ENCODE measurements at regions not wholly inside any gene's neighbourhood (a gene's known extent, or its start where the extent isn't known, plus 50 kb on each side); places are given as distances from the start of the nearest gene placed in this dataset.

DNA sequence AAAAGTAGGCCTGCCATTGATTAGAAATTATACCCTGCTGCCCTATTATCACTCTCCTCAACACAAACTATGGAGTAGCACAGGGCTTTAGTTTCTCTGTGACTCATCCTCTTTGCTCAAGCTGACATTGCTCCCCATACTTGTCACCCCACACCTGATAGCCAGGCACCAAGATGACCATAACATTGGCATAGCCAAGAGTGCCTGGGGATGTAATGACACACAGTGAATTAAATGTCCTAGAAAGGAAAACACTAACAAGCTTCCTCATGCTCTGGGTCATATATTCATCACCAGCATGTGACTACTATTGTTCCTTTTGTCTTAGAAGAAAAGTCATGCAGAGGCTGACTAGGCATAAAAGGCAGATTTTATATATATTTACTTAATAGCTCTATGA is 137.8 kb upstream of the RND3 start:
- TF ChIP-seq CTCF (IDR thresholded peaks at IDR 0.05): no peak
- intact Hi-C loops (cut with DNase I): no loop called here

DNA sequence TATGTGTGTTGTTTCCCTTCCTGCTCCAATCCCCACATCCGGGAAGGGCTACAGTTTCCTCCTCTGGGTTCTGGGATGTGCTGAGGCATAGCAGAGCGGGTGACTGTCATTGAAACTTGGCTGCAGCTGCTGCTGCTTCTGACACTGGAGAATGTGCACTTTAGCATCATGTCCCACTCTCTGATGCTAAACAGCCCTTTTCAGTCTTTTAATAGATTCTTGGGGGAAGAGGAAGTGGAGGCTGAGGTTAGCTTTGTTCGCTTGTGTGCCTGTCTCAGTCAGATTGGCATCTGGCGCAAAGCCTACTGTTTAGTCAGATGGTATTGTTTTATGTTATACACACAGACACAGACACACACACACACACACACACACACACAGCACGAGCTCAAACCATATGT is 136.5 kb upstream of the RND3 start:
- ATAC-seq (no peak), DNase-seq (no peak)
- TF ChIP-seq CTCF (IDR thresholded peaks at IDR 0.05): no peak
- WGBS, 3 donors: 41 to 50% (median 44%) methylated on average over 5 of the region's 5 CpGs
- no peak overlapping the region for H3K27ac ChIP-seq
- intact Hi-C loops (cut with DNase I): no loop called here
- no peaks in the 10 kb centered on the region for H3K27me3 ChIP-seq (ENCODE audit: insufficient read depth in 3 of 3, low read length in 2 of 3)
- no peaks in the 10 kb centered on the region for H3K9me3 ChIP-seq
- no peaks in the 10 kb centered on the region for H3K36me3 ChIP-seq (ENCODE audit: insufficient read depth in 1 of 2, low read depth in 1 of 2)
- peaks cover 4% of the 10 kb centered on the region for H3K4me1 ChIP-seq
- no peak overlapping the region for H3K4me3 ChIP-seq

More for the DNA sequence above, 137.8 kb upstream of the RND3 start:
- DNase-seq: no peak
- Histone ChIP-seq H3K27me3 (ENCODE audit: insufficient read depth in 3 of 3, low read length in 2 of 3) (no peaks in the 10 kb centered on the region), H3K4me1 (peaks cover 4% of the 10 kb centered on the region), H3K27ac (no peak overlapping the region), H3K4me3 (no peak overlapping the region), H3K36me3 (ENCODE audit: insufficient read depth in 1 of 2, low read depth in 1 of 2) (no peaks in the 10 kb centered on the region), H3K9me3 (no peaks in the 10 kb centered on the region)
- ATAC-seq: peak in 3 of 4 donors; percentile 28 to 43 (median 39)

GRCh38 chr2:150621526-150622213 is 134.2 kb upstream of the RND3 start:
- Histone ChIP-seq H3K9me3 (no peaks in the 10 kb centered on the region), H3K4me1 (peaks cover 4% of the 10 kb centered on the region), H3K36me3 (ENCODE audit: insufficient read depth in 1 of 2, low read depth in 1 of 2) (no peaks in the 10 kb centered on the region), H3K27ac (peak overlapping the region; percentile 27), H3K4me3 (no peak overlapping the region), H3K27me3 (ENCODE audit: insufficient read depth in 3 of 3, low read length in 2 of 3) (no peaks in the 10 kb centered on the region)
- DNase-seq: no peak
- whole genome bisulfite sequencing, 3 donors: 50 to 56% (median 56%) methylated on average over 4 of the region's 4 CpGs
- TF ChIP-seq CTCF (IDR thresholded peaks at IDR 0.05): no peak
- intact Hi-C loops (cut with DNase I): no loop called here
- peak; percentile 27 to 77 (median 59) for ATAC-seq

DNA sequence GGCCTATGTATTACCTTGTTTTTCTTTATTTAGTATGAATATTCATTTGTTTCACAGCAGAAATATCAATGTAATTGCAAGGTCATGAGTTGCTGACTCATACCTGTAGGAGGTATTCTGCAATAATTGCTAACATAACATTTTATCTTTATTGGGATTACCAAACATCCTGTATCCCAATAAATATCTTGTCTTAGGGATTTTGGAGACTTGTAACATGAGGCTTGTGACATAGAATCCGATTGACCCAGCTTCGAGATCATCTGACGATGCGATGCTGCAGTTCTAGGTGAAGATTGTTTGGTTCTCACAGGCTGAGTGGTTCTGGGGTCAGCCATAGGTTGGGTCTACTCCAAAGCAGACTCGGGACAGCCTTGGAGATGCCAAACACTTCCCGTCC is 133.4 kb upstream of the RND3 start:
- intact Hi-C loops (cut with DNase I): no loop called here
- peak in 1 of 4 donors; percentile 15 for ATAC-seq
- peak overlapping the region; percentile 53 for H3K27ac ChIP-seq
- no peaks in the 10 kb centered on the region for H3K27me3 ChIP-seq (ENCODE audit: insufficient read depth in 3 of 3, low read length in 2 of 3)
- H3K9me3 ChIP-seq: no peaks in the 10 kb centered on the region
- no peaks in the 10 kb centered on the region for H3K36me3 ChIP-seq (ENCODE audit: insufficient read depth in 1 of 2, low read depth in 1 of 2)
- DNase-seq: no peak
- H3K4me1 ChIP-seq: peaks cover 4% of the 10 kb centered on the region
- no peak for TF ChIP-seq CTCF (IDR thresholded peaks at IDR 0.05)
- 41 to 67% (median 41%) methylated on average over 6 of the region's 6 CpGs for WGBS, 3 donors
- H3K4me3 ChIP-seq: no peak overlapping the region

DNA sequence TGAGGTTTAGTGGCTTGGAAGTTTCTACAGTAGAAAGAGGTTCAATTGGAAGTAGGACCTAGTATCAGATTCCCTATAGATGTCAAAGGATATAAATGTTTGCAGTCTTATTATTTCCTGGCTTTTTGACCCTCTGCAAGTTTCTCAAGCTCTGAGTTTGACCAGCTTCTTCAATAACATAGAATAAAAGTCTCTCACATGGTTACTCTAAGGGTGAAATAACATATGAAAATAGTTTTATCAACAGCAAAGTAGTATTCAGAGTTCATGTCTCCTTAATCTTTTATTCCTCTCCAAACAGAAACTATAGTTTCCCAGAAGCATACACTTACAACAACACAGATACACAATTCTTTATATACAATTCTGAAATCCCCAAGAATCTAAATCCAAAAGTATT is 132.9 kb upstream of the RND3 start:
- intact Hi-C loops (cut with DNase I): no loop called here
- no peak for DNase-seq
- TF ChIP-seq CTCF (IDR thresholded peaks at IDR 0.05): no peak
- Histone ChIP-seq H3K27me3 (ENCODE audit: insufficient read depth in 3 of 3, low read length in 2 of 3) (no peaks in the 10 kb centered on the region), H3K9me3 (no peaks in the 10 kb centered on the region), H3K27ac (peak overlapping the region; percentile 28), H3K4me1 (peaks cover 4% of the 10 kb centered on the region), H3K36me3 (ENCODE audit: insufficient read depth in 1 of 2, low read depth in 1 of 2) (no peaks in the 10 kb centered on the region), H3K4me3 (no peak overlapping the region)
- ATAC-seq: no peak
